Calu3 (cell line): ENCODE measurements at regions not wholly inside any gene's neighbourhood (a gene's known extent, or its start where the extent isn't known, plus 50 kb on each side); places are given as distances from the start of the nearest gene placed in this dataset.

Source experiments
- BruUV-seq: library from RNA; stranded (reverse); fragments of 400-500 nt; replicated peaks from 2 replicates; lab custom pipeline; 2021; lab: Mats Ljungman, UMichigan
- CTCF ChIA-PET: fragments of 300-600 bp; sonication (Branson Sonifier 250); formaldehyde crosslinking; loops from one replicate; lab custom pipeline; 2022; ENCODE audit warnings: antibody characterized with exemption; lab: Charles Lee
- DNase-seq: peaks from one replicate; pipeline ENCODE4 v3.0.0; 2022
- H3K27ac Mint-ChIP-seq: one replicate; pipeline ENCODE4 v1.8.0; 2022; ENCODE audit warnings: mixed read lengths; ENCODE audit not compliant: unreplicated experiment
- H3K27me3 Mint-ChIP-seq: one replicate; pipeline ENCODE4 v1.8.0; 2022; ENCODE audit warnings: mixed read lengths; ENCODE audit not compliant: unreplicated experiment
- H3K36me3 Mint-ChIP-seq: one replicate; pipeline ENCODE4 v1.8.0; 2022; ENCODE audit warnings: mild to moderate bottlenecking, moderate library complexity, mixed read lengths; ENCODE audit not compliant: insufficient read depth, unreplicated experiment
- H3K4me1 Mint-ChIP-seq: one replicate; pipeline ENCODE4 v1.8.0; 2022; ENCODE audit warnings: mild to moderate bottlenecking, low read depth, mixed read lengths; ENCODE audit not compliant: unreplicated experiment
- H3K4me3 Mint-ChIP-seq: one replicate; pipeline ENCODE4 v1.8.0; 2022; ENCODE audit warnings: mild to moderate bottlenecking, low read depth, moderate library complexity, mixed read lengths; ENCODE audit not compliant: unreplicated experiment
- H3K9me3 Mint-ChIP-seq: one replicate; pipeline ENCODE4 v1.8.0; 2022; ENCODE audit warnings: low read depth, mixed read lengths; ENCODE audit not compliant: unreplicated experiment
- CTCF ChIP-seq: fragments of 200-600 bp; IDR thresholded peaks from one replicate; pipeline ENCODE4 v1.8.0; 2022; ENCODE audit warnings: antibody characterized with exemption; ENCODE audit not compliant: unreplicated experiment
- intact Hi-C: fragments of 100-400 bp; cut with micrococcal nuclease; formaldehyde crosslinking; loops from one replicate; pipeline ENCODE4 v1.10.0; 2022; ENCODE audit not compliant: unreplicated experiment

- BruUV-seq: no TSS peak
- no peak overlapping the region for H3K27ac Mint-ChIP-seq
- no peak overlapping the region for H3K4me3 Mint-ChIP-seq
- H3K36me3 Mint-ChIP-seq: no peaks in the 10 kb centered on the region
- H3K27me3 Mint-ChIP-seq: no peaks in the 10 kb centered on the region
- intact Hi-C loops: no loop called here
- CTCF ChIA-PET: no interaction called here
- no peaks in the 10 kb centered on the region for H3K4me1 Mint-ChIP-seq
- TF ChIP-seq CTCF: no peak
- H3K9me3 Mint-ChIP-seq: peaks cover 11% of the 10 kb centered on the region
- DNase-seq: no peak
These were observed 582.5 kb upstream of the MGMT start for GRCh38 chr10:128884496-128885072.

GRCh38 chr10:128885573-128886555 lies 581.2 kb upstream of the MGMT start:
- no peak overlapping the region for H3K4me3 Mint-ChIP-seq
- CTCF ChIA-PET: no interaction called here
- no peak overlapping the region for H3K27ac Mint-ChIP-seq
- no peak for DNase-seq
- H3K36me3 Mint-ChIP-seq: no peaks in the 10 kb centered on the region
- H3K27me3 Mint-ChIP-seq: no peaks in the 10 kb centered on the region
- TF ChIP-seq CTCF: no peak
- H3K4me1 Mint-ChIP-seq: no peaks in the 10 kb centered on the region
- intact Hi-C loops: no loop called here
- BruUV-seq: no TSS peak
- H3K9me3 Mint-ChIP-seq: peaks cover 12% of the 10 kb centered on the region

- CTCF ChIA-PET: no interaction called here
- Mint-ChIP-seq H3K4me1 (no peaks in the 10 kb centered on the region), H3K4me3 (no peak overlapping the region), H3K27me3 (no peaks in the 10 kb centered on the region), H3K36me3 (no peaks in the 10 kb centered on the region), H3K27ac (no peak overlapping the region), H3K9me3 (peaks cover 2% of the 10 kb centered on the region)
- intact Hi-C loops: no loop called here
- no TSS peak for BruUV-seq
- DNase-seq: no peak
- no peak for TF ChIP-seq CTCF
These were observed 579.2 kb upstream of the MGMT start for GRCh38 chr10:128887856-128888255.

- Mint-ChIP-seq H3K4me1 (no peaks in the 10 kb centered on the region), H3K27ac (no peak overlapping the region), H3K36me3 (no peaks in the 10 kb centered on the region), H3K4me3 (no peak overlapping the region), H3K9me3 (peaks cover 4% of the 10 kb centered on the region), H3K27me3 (no peaks in the 10 kb centered on the region)
- no peak for DNase-seq
- CTCF ChIA-PET: interaction anchor here (0.7 kb wide), 1 partner anchor 485 kb away, joined by 3 read pairs; no protein-coding TSS in a partner anchor
- TF ChIP-seq CTCF: no peak
- intact Hi-C loops: no loop called here
- no TSS peak for BruUV-seq
These were observed 575.0 kb upstream of the MGMT start for GRCh38 chr10:128892005-128892404.
